Stimulated activated naive CD8-positive, alpha-beta T cell treated with anti-CD3 and anti-CD28 coated beads, Interleukin-15, amount 100 ng/mL, for 72 hours (primary cell): ENCODE measurements at regions not wholly inside any gene's neighbourhood (a gene's known extent, or its start where the extent isn't known, plus 50 kb on each side); places are given as distances from the start of the nearest gene placed in this dataset.
A peak's percentile ranks its signal among the peaks of the same experiment; 100 is the strongest.

ENCODE experiments used
- ATAC-seq: fragments of 150-1000 bp; cut with Tn5 transposase; 2 replicates; pipeline ENCODE4 v1.10.0; 2021; ENCODE audit warnings: mild to moderate bottlenecking, moderate library complexity
- DNase-seq, 2 donors: peaks; one replicate each; pipeline ENCODE4 v3.0.0; 2021 to 2022
- H3K27ac Mint-ChIP-seq, 2 donors: one replicate each; pipeline ENCODE4 v1.8.0; 2022; ENCODE audit warnings: mild to moderate bottlenecking in 2 of 2, mixed read lengths in 2 of 2, moderate library complexity in 2 of 2
- H3K27me3 Mint-ChIP-seq: one replicate; pipeline ENCODE4 v1.8.0; 2022; ENCODE audit warnings: mixed read lengths
- H3K4me1 Mint-ChIP-seq: one replicate; pipeline ENCODE4 v1.8.0; 2022; ENCODE audit warnings: mild to moderate bottlenecking, mixed read lengths
- H3K4me3 Mint-ChIP-seq, 2 donors: one replicate each; pipeline ENCODE4 v1.8.0; 2022; ENCODE audit warnings: mild to moderate bottlenecking in 2 of 2, mixed read lengths in 2 of 2, moderate library complexity in 1 of 2
- H3K9me3 Mint-ChIP-seq, 2 donors: one replicate each; pipeline ENCODE4 v1.8.0; 2022; ENCODE audit warnings: mixed read lengths in 2 of 2

DNA sequence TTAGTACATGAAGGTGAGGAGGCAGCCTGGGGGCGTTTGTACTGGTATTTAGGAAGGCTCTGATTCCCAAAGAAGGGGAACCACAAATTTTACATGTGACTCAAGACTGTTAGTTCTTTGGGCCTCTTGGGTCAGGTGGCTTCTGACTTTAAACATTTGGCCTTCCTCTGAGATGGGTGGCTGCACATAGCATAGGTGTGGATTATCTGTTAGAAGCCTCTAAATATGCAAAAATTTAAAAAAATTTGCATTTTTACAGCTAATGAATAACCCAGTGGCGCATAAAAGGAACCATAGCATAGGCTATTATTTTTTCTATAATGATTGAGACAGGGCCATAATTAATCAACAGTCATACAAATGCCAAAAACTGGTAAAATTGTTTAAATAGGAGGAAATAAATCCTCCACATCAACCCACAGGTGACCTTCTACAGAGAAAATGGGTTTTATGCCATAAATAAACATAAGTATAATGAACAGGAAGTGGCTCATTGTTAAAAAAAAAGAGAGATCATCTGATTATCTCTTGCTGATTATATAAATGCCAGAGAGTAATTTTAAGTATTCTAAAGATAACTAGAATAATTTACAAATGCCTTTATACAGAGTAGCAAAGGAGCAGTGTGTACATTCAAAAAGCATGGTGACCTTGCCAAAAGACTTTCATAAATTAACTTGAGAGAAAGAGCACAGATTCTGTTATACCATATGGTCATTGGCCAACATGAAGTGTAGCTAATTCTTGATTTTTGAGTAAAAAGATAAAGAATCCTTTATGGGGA is 284.2 kb upstream of the ATP2B1 start:
- DNase-seq = no peak
- Mint-ChIP-seq H3K9me3 (no peaks in the 10 kb centered on the region), H3K4me3 (no peak overlapping the region), H3K27me3 (no peaks in the 10 kb centered on the region), H3K27ac (no peak overlapping the region), H3K4me1 (no peaks in the 10 kb centered on the region)
- no peak for ATAC-seq

DNA sequence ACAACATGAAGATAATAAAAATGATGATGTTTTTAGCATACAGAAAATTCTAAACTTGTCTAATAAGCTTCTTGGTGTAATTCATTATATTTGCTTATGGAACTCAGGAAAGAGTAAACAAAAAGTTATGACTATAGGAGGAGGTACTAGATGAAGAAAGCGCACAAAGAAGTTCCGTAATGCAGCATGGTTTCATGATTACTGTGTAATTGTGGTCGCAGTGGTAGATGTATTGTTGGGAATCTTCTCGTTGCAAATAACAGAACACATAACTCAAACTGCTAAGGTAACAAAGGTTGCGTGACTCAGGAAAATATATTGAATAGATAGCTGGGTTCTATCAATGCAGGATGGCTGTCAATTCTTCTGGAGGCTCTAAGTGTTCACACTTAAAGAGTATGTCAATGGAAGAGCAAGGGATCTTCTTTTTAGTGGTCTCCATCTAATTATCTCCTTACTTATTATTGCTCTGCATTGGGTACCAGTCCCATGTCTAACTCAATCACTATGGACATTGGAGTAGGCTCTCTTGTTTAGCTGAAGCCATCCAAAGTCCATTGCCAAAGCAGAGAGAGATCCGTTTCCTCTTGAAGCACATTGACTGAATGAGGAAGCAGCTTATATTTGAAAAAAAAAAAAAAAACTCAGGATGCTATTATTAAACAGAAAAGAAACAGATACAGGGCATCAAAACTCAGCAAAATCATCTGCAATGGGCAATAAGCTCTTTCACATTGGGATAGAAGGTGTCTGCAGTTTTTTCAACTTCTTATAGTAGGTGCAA is 283.4 kb upstream of the ATP2B1 start:
- no peak overlapping the region for H3K4me3 Mint-ChIP-seq

GRCh38 chr12:89988188-89988915 is 279.7 kb upstream of the ATP2B1 start:
- Mint-ChIP-seq H3K4me1 (no peaks in the 10 kb centered on the region), H3K27me3 (no peaks in the 10 kb centered on the region), H3K27ac (no peak overlapping the region), H3K9me3 (no peaks in the 10 kb centered on the region), H3K4me3 (no peak overlapping the region)
- DNase-seq (no peak), ATAC-seq (no peak)

More for the DNA sequence above, 283.4 kb upstream of the ATP2B1 start:
- Mint-ChIP-seq H3K4me1 (no peaks in the 10 kb centered on the region), H3K27ac (no peak overlapping the region), H3K27me3 (no peaks in the 10 kb centered on the region), H3K9me3 (no peaks in the 10 kb centered on the region)
- DNase-seq = no peak
- no peak for ATAC-seq

GRCh38 chr12:89985935-89986334 is 277.3 kb upstream of the ATP2B1 start:
- ATAC-seq = no peak
- H3K4me1 Mint-ChIP-seq = no peaks in the 10 kb centered on the region
- H3K27ac Mint-ChIP-seq = no peak overlapping the region
- no peaks in the 10 kb centered on the region for H3K9me3 Mint-ChIP-seq
- H3K4me3 Mint-ChIP-seq = no peak overlapping the region
- no peaks in the 10 kb centered on the region for H3K27me3 Mint-ChIP-seq
- no peak for DNase-seq

GRCh38 chr12:89984846-89985245 is 276.2 kb upstream of the ATP2B1 start:
- no peak overlapping the region for H3K4me3 Mint-ChIP-seq
- H3K4me1 Mint-ChIP-seq = no peaks in the 10 kb centered on the region
- no peaks in the 10 kb centered on the region for H3K9me3 Mint-ChIP-seq
- no peak for DNase-seq
- no peaks in the 10 kb centered on the region for H3K27me3 Mint-ChIP-seq
- no peak for ATAC-seq
- no peak overlapping the region for H3K27ac Mint-ChIP-seq

GRCh38 chr12:89983622-89984021 is 275.0 kb upstream of the ATP2B1 start:
- Mint-ChIP-seq H3K27ac (no peak overlapping the region), H3K9me3 (no peaks in the 10 kb centered on the region), H3K4me1 (no peaks in the 10 kb centered on the region), H3K27me3 (no peaks in the 10 kb centered on the region), H3K4me3 (no peak overlapping the region)
- no peak for DNase-seq
- no peak for ATAC-seq

DNA sequence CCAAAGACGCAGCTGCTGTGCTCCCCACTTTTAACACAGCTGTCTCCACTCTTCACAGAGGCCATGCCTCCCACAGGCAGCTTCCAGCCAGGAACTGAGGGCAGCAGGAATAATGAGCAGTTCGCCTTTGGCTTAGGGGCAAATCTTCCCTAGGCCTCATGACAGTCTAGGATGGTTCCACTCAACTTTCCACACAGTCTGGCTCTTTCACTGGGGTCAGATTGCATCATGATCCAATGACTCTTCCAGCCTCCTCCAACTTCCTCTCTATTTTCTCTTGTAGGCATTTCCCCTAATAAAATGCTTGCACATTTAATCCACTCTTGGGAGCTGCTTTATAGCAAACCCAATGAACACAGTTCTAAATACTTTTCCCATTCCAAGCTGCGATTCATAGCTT is 271.6 kb upstream of the ATP2B1 start:
- DNase-seq (no peak), ATAC-seq (no peak)
- H3K27ac Mint-ChIP-seq = no peak overlapping the region
- H3K9me3 Mint-ChIP-seq = peaks cover 3 to 4% of the 10 kb centered on the region in 2 donors
- H3K4me1 Mint-ChIP-seq = peaks cover 3% of the 10 kb centered on the region
- no peak overlapping the region for H3K4me3 Mint-ChIP-seq
- H3K27me3 Mint-ChIP-seq = peaks cover 7% of the 10 kb centered on the region

GRCh38 chr12:89977405-89978085 is 268.9 kb upstream of the ATP2B1 start:
- Mint-ChIP-seq H3K27me3 (peaks cover 7% of the 10 kb centered on the region), H3K9me3 (peaks cover 6 to 7% of the 10 kb centered on the region in 2 donors), H3K4me1 (peaks cover 6% of the 10 kb centered on the region), H3K27ac (no peak overlapping the region), H3K4me3 (no peak overlapping the region)
- DNase-seq = no peak
- no peak for ATAC-seq

- no peak overlapping the region for H3K27ac Mint-ChIP-seq
- H3K4me1 Mint-ChIP-seq = peaks cover 8% of the 10 kb centered on the region
- H3K9me3 Mint-ChIP-seq = peaks cover 6 to 7% of the 10 kb centered on the region in 2 donors
- ATAC-seq = no peak
- no peak overlapping the region for H3K4me3 Mint-ChIP-seq
- peaks cover 7% of the 10 kb centered on the region for H3K27me3 Mint-ChIP-seq
- DNase-seq = no peak
Measured at GRCh38 chr12:89976866-89977265, 268.2 kb upstream of the ATP2B1 start.

GRCh38 chr12:89975574-89975973 is 266.9 kb upstream of the ATP2B1 start:
- DNase-seq (no peak), ATAC-seq (no peak)
- H3K4me1 Mint-ChIP-seq = peaks cover 21% of the 10 kb centered on the region
- H3K27me3 Mint-ChIP-seq = peaks cover 7% of the 10 kb centered on the region
- H3K4me3 Mint-ChIP-seq = no peak overlapping the region
- peaks cover 6 to 7% of the 10 kb centered on the region in 2 donors for H3K9me3 Mint-ChIP-seq
- peak overlapping the region in 1 of 2 donors; percentile 21 for H3K27ac Mint-ChIP-seq

DNA sequence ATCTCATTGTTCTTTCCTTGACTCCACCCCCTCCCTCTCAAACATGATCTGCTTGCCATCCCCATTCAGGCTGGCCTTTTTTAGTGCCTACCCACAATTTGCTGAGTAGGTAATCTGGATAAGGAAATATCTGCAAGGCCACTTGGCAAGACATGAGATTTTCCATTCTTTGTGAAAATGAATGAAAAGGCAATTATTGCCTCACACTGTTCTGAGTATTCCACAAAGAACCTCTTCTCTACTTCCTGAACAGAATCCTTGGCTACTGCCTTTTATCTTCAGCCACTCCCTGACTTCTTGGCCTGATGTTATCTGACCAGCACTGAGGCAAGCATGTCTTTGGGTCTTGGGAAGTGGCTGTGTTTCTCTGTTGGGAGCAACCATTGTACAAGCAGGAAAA is 263.2 kb upstream of the ATP2B1 start:
- DNase-seq = no peak
- H3K4me1 Mint-ChIP-seq = peaks cover 22% of the 10 kb centered on the region
- no peak for ATAC-seq
- peaks cover 7% of the 10 kb centered on the region for H3K27me3 Mint-ChIP-seq
- H3K27ac Mint-ChIP-seq = no peak overlapping the region
- H3K4me3 Mint-ChIP-seq = no peak overlapping the region
- peaks cover 7 to 10% of the 10 kb centered on the region in 2 donors for H3K9me3 Mint-ChIP-seq

- peaks cover 7 to 10% of the 10 kb centered on the region in 2 donors for H3K9me3 Mint-ChIP-seq
- ATAC-seq (no peak), DNase-seq (no peak)
- H3K4me1 Mint-ChIP-seq = peaks cover 22% of the 10 kb centered on the region
- no peaks in the 10 kb centered on the region for H3K27me3 Mint-ChIP-seq
- no peak overlapping the region for H3K27ac Mint-ChIP-seq
- no peak overlapping the region for H3K4me3 Mint-ChIP-seq
Measured at GRCh38 chr12:89970722-89971121, 262.1 kb upstream of the ATP2B1 start.

- ATAC-seq = no peak
- H3K9me3 Mint-ChIP-seq = peaks cover 0 to 4% of the 10 kb centered on the region in 2 donors
Measured at GRCh38 chr12:89969093-89969492, 260.5 kb upstream of the ATP2B1 start.

DNA sequence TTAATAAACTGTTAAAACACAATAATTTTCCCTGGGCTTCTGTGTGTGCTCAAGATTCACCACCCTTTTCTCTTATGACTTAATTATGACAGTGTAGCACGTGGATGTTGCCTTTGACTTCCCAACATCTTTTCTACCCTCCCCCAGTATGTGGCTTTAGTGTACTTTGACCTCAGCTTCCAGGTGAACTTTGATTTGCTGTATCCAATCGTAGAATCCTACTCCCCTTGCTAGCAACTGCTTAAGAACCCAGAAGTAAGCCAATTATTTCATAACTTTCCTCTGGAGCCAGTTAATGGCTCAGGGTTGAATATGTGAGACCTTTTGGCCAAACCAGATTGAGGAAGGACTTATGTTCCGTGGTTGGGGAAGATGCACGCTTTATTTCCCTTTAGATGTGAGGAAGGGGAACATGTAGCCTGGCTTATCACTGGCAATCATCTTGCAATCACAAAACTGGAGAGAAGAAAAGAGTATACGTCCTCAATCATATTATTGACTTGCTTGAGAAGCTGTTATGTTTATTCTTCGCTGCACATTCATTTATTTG is 259.6 kb upstream of the ATP2B1 start:
- Mint-ChIP-seq H3K4me3 (no peak overlapping the region), H3K4me1 (peaks cover 16% of the 10 kb centered on the region), H3K9me3 (peaks cover 0 to 4% of the 10 kb centered on the region in 2 donors), H3K27me3 (no peaks in the 10 kb centered on the region), H3K27ac (no peak overlapping the region)
- ATAC-seq (no peak), DNase-seq (no peak)

More at GRCh38 chr12:89969093-89969492, 260.5 kb upstream of the ATP2B1 start:
- Mint-ChIP-seq H3K27ac (no peak overlapping the region), H3K4me3 (no peak overlapping the region), H3K4me1 (peaks cover 16% of the 10 kb centered on the region), H3K27me3 (no peaks in the 10 kb centered on the region)
- DNase-seq = no peak
